ENCODE measurements at regions not wholly inside any gene's neighbourhood (a gene's known extent, or its start where the extent isn't known, plus 50 kb on each side); places are given as distances from the start of the nearest gene placed in this dataset.
"Not testable (repeated sequence)": the region's sequence is repeated elsewhere in the genome, so short reads cannot be mapped to it uniquely, and the experiment has no call there.

- Histone ChIP-seq H3K27me3 (no peaks in the 10 kb centered on the region), H3K36me3 (no peaks in the 10 kb centered on the region), H3K4me1 (no peaks in the 10 kb centered on the region), H3K27ac (no peak overlapping the region), H3K9me3 (no peaks in the 10 kb centered on the region), H3K4me3 (no peak overlapping the region)
- intact Hi-C loops (cut with DNase I), result no loop called here
- TF ChIP-seq, protein P1, sequence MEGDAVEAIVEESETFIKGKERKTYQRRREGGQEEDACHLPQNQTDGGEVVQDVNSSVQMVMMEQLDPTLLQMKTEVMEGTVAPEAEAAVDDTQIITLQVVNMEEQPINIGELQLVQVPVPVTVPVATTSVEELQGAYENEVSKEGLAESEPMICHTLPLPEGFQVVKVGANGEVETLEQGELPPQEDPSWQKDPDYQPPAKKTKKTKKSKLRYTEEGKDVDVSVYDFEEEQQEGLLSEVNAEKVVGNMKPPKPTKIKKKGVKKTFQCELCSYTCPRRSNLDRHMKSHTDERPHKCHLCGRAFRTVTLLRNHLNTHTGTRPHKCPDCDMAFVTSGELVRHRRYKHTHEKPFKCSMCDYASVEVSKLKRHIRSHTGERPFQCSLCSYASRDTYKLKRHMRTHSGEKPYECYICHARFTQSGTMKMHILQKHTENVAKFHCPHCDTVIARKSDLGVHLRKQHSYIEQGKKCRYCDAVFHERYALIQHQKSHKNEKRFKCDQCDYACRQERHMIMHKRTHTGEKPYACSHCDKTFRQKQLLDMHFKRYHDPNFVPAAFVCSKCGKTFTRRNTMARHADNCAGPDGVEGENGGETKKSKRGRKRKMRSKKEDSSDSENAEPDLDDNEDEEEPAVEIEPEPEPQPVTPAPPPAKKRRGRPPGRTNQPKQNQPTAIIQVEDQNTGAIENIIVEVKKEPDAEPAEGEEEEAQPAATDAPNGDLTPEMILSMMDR (IDR thresholded peaks at IDR 0.05), result no peak
- no peak for DNase-seq (ENCODE audit: low spot score in 2 of 2)
These were observed 166.2 kb upstream of the CACNA2D1 start for GRCh38 chr7:82609746-82610145.

DNA sequence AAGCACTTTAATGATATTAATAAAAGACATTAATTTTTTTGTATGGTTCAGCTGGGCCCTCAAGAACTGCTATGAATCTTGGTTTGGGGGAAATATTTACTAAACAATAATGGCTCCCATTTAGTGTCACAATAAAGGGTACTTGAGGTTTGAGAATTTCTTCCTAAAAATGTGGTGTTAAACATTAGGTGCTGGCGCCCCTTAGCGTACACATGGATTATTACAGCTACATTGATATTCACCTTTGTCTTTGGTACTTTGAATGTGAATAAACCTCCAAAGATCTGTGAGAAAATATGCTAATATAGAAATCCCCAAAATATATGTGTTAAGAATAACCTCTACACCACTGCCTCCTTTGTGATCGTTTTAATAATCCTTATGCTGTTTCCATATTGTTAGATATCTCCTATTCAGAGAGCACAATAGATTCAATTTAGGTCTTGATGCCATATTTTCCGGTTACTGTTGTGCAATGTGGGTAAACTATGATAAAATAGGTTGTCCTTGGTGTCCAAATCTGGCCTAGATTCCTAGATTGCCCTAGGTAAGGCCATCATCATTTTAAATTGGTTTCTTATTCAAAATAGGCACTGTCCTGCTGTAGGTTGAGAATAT is 161.8 kb upstream of the CACNA2D1 start:
- no peaks in the 10 kb centered on the region for H3K27me3 ChIP-seq
- H3K27ac ChIP-seq, result no peak overlapping the region
- H3K4me3 ChIP-seq, result no peak overlapping the region
- TF ChIP-seq, protein P1 (IDR thresholded peaks at IDR 0.05), result peak; percentile 22 to 57 (median 49)
- DNase-seq (ENCODE audit: low spot score in 2 of 2), result no peak
- H3K9me3 ChIP-seq, result no peaks in the 10 kb centered on the region
- intact Hi-C loops (cut with DNase I), result no loop called here
- H3K36me3 ChIP-seq, result no peaks in the 10 kb centered on the region
- H3K4me1 ChIP-seq, result no peaks in the 10 kb centered on the region

GRCh38 chr7:82602066-82602465 is 158.5 kb upstream of the CACNA2D1 start:
- TF ChIP-seq, protein P1 (IDR thresholded peaks at IDR 0.05), result no peak
- Histone ChIP-seq H3K27me3 (no peaks in the 10 kb centered on the region), H3K36me3 (no peaks in the 10 kb centered on the region), H3K27ac (no peak overlapping the region), H3K9me3 (no peaks in the 10 kb centered on the region), H3K4me1 (no peaks in the 10 kb centered on the region), H3K4me3 (no peak overlapping the region)
- intact Hi-C loops (cut with DNase I), result no loop called here
- DNase-seq (ENCODE audit: low spot score in 2 of 2), result no peak

DNA sequence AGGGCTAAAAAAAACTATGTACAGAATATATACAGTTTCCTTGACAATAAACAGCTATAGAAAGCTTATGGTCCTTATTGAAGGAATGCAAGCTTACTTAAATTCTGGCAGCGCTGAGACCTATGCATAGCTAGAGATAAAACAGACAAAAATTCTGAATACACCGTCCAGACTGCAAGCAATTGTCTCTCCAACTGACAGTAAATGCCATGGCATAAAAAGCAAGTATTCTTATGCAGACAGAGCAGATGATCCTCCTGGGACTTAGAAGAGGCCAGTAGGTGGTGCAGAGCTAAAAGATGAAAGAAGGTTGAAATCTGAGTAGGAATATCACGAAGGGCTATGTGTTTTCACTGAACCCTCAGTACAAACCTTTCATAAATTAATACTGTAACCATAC is 157.0 kb upstream of the CACNA2D1 start:
- Histone ChIP-seq H3K36me3 (no peaks in the 10 kb centered on the region), H3K27ac (no peak overlapping the region), H3K4me1 (no peaks in the 10 kb centered on the region), H3K4me3 (no peak overlapping the region), H3K9me3 (no peaks in the 10 kb centered on the region), H3K27me3 (no peaks in the 10 kb centered on the region)
- intact Hi-C loops (cut with DNase I), result no loop called here
- TF ChIP-seq, protein P1 (IDR thresholded peaks at IDR 0.05), result no peak
- DNase-seq (ENCODE audit: low spot score in 2 of 2), result no peak

- Histone ChIP-seq H3K4me3 (no peak overlapping the region), H3K36me3 (no peaks in the 10 kb centered on the region), H3K27ac (no peak overlapping the region), H3K9me3 (no peaks in the 10 kb centered on the region), H3K4me1 (no peaks in the 10 kb centered on the region), H3K27me3 (no peaks in the 10 kb centered on the region)
- intact Hi-C loops (cut with DNase I), result no loop called here
- DNase-seq (ENCODE audit: low spot score in 2 of 2), result no peak
- TF ChIP-seq, protein P1 (IDR thresholded peaks at IDR 0.05), result no peak
These were observed 156.3 kb upstream of the CACNA2D1 start for GRCh38 chr7:82599895-82600294.

DNA sequence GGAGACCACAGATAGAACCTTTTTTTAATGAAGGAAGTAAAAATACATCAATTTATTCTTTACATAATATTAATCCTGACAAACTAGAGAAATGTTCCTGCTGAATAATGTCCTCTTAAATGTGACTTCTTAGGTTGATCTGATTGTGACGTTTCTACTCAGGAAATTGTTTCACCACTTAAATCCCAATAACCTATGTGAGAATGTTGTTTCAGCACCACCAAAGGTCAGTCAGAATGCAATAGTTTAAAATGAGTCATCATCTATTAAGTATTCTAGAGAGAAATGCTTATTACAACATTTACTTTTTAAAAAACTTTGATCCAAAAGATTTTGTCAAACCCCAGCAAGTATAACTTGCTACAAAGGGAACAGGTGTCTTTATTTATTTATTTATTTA is 155.4 kb upstream of the CACNA2D1 start:
- no peaks in the 10 kb centered on the region for H3K9me3 ChIP-seq
- H3K4me1 ChIP-seq, result no peaks in the 10 kb centered on the region
- no peak overlapping the region for H3K4me3 ChIP-seq
- H3K27ac ChIP-seq, result no peak overlapping the region
- intact Hi-C loops (cut with DNase I), result no loop called here
- no peaks in the 10 kb centered on the region for H3K36me3 ChIP-seq
- H3K27me3 ChIP-seq, result no peaks in the 10 kb centered on the region
- TF ChIP-seq, protein P1 (IDR thresholded peaks at IDR 0.05), result no peak
- DNase-seq (ENCODE audit: low spot score in 2 of 2), result no peak

GRCh38 chr7:82595795-82596194 is 152.2 kb upstream of the CACNA2D1 start:
- H3K36me3 ChIP-seq; H3K9me3 ChIP-seq; H3K4me1 ChIP-seq; H3K4me3 ChIP-seq; DNase-seq (ENCODE audit: low spot score in 2 of 2); H3K27ac ChIP-seq; intact Hi-C loops (cut with DNase I); H3K27me3 ChIP-seq: not testable (repeated sequence)
